ENCODE measurements at regions not wholly inside any gene's neighbourhood (a gene's known extent, or its start where the extent isn't known, plus 50 kb on each side); places are given as distances from the start of the nearest gene placed in this dataset.
"Not testable (repeated sequence)": the region's sequence is repeated elsewhere in the genome, so short reads cannot be mapped to it uniquely, and the experiment has no call there.

- Histone ChIP-seq H3K27ac (no peak overlapping the region), H3K27me3 (no peaks in the 10 kb centered on the region), H3K4me3 (no peak overlapping the region), H3K36me3 (no peaks in the 10 kb centered on the region), H3K9me3 (no peaks in the 10 kb centered on the region), H3K4me1 (no peaks in the 10 kb centered on the region)
- no peak for DNase-seq
- TF ChIP-seq POLR2A (IDR thresholded peaks at IDR 0.05) (no peak), CTCF (IDR thresholded peaks at IDR 0.05) (peak in 2 of 6 experiments; percentile 9 to 18)
Measured at GRCh38 chr4:114132830-114133229, 153.4 kb upstream of the ARSJ start.

- no peak overlapping the region for H3K4me3 ChIP-seq
- H3K4me1 ChIP-seq: no peaks in the 10 kb centered on the region
- TF ChIP-seq CTCF (IDR thresholded peaks at IDR 0.05): no peak
- no peak for TF ChIP-seq POLR2A (IDR thresholded peaks at IDR 0.05)
- no peak for DNase-seq
- H3K27me3 ChIP-seq: no peaks in the 10 kb centered on the region
- no peak overlapping the region for H3K27ac ChIP-seq
- no peaks in the 10 kb centered on the region for H3K36me3 ChIP-seq
- no peaks in the 10 kb centered on the region for H3K9me3 ChIP-seq
Measured at GRCh38 chr4:114136069-114136468, 156.6 kb upstream of the ARSJ start.

GRCh38 chr4:114137984-114138383 is 158.5 kb upstream of the ARSJ start:
- no peaks in the 10 kb centered on the region for H3K36me3 ChIP-seq
- no peaks in the 10 kb centered on the region for H3K27me3 ChIP-seq
- no peak for TF ChIP-seq CTCF (IDR thresholded peaks at IDR 0.05)
- TF ChIP-seq POLR2A (IDR thresholded peaks at IDR 0.05): no peak
- H3K4me3 ChIP-seq: no peak overlapping the region
- H3K9me3 ChIP-seq: no peaks in the 10 kb centered on the region
- DNase-seq: no peak
- H3K27ac ChIP-seq: no peak overlapping the region
- H3K4me1 ChIP-seq: no peaks in the 10 kb centered on the region

- Histone ChIP-seq H3K4me1 (no peaks in the 10 kb centered on the region), H3K9me3 (no peaks in the 10 kb centered on the region), H3K27me3 (no peaks in the 10 kb centered on the region), H3K4me3 (no peak overlapping the region), H3K27ac (no peak overlapping the region), H3K36me3 (no peaks in the 10 kb centered on the region)
- DNase-seq: no peak
- TF ChIP-seq CTCF (IDR thresholded peaks at IDR 0.05) (no peak), POLR2A (IDR thresholded peaks at IDR 0.05) (no peak)
Measured at GRCh38 chr4:114146947-114147618, 167.6 kb upstream of the ARSJ start.

- not testable (repeated sequence) for H3K27me3 ChIP-seq, H3K27ac ChIP-seq, H3K4me1 ChIP-seq, DNase-seq, H3K9me3 ChIP-seq, H3K4me3 ChIP-seq, H3K36me3 ChIP-seq
Measured at GRCh38 chr4:114147619-114148208, 168.3 kb upstream of the ARSJ start.

GRCh38 chr4:114148372-114149070 is 169.1 kb upstream of the ARSJ start:
- H3K27me3 ChIP-seq, H3K36me3 ChIP-seq, H3K4me3 ChIP-seq, H3K4me1 ChIP-seq, DNase-seq, H3K9me3 ChIP-seq, H3K27ac ChIP-seq: not testable (repeated sequence)
